ENCODE measurements at regions not wholly inside any gene's neighbourhood (a gene's known extent, or its start where the extent isn't known, plus 50 kb on each side); places are given as distances from the start of the nearest gene placed in this dataset.

GRCh38 chr2:877747-878146, 72.9 kb upstream of the SNTG2 start:
- H3K27ac ChIP-seq: no peak overlapping the region
- TF ChIP-seq, protein P1, sequence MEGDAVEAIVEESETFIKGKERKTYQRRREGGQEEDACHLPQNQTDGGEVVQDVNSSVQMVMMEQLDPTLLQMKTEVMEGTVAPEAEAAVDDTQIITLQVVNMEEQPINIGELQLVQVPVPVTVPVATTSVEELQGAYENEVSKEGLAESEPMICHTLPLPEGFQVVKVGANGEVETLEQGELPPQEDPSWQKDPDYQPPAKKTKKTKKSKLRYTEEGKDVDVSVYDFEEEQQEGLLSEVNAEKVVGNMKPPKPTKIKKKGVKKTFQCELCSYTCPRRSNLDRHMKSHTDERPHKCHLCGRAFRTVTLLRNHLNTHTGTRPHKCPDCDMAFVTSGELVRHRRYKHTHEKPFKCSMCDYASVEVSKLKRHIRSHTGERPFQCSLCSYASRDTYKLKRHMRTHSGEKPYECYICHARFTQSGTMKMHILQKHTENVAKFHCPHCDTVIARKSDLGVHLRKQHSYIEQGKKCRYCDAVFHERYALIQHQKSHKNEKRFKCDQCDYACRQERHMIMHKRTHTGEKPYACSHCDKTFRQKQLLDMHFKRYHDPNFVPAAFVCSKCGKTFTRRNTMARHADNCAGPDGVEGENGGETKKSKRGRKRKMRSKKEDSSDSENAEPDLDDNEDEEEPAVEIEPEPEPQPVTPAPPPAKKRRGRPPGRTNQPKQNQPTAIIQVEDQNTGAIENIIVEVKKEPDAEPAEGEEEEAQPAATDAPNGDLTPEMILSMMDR (IDR thresholded peaks at IDR 0.05): no peak
- TF ChIP-seq ZFX (IDR thresholded peaks at IDR 0.05; ENCODE audit: borderline replicate concordance): no peak

GRCh38 chr2:875687-876615, 74.7 kb upstream of the SNTG2 start:
- no peak for TF ChIP-seq ZFX (IDR thresholded peaks at IDR 0.05; ENCODE audit: borderline replicate concordance)
- TF ChIP-seq, protein P1 (IDR thresholded peaks at IDR 0.05): no peak
- no peak overlapping the region for H3K27ac ChIP-seq

- no peak overlapping the region for H3K27ac ChIP-seq
- TF ChIP-seq, protein P1 (IDR thresholded peaks at IDR 0.05): no peak
- TF ChIP-seq ZFX (IDR thresholded peaks at IDR 0.05; ENCODE audit: borderline replicate concordance): no peak
These were observed 76.7 kb upstream of the SNTG2 start for GRCh38 chr2:873651-874580.

DNA sequence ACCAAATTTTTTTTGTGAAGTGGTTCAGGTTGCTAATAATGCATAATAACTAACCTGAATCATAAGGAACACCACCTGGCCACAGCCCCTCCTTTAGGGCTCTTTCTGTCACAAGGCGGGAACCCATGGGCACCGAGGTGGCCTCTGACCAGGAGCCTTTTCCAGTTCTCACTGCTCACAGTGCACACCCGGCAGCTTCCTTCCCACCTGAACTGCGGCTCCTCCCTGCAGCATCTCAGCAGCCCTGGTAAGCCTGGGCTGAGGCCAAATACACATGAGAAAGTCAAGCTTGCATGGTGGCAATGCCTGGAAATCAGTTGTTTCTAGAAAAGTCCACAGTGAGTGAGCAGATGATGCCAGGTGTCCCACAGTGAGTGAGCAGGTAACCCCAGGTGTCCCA, 77.6 kb upstream of the SNTG2 start:
- no peak overlapping the region for H3K27ac ChIP-seq
- no peak for TF ChIP-seq ZFX (IDR thresholded peaks at IDR 0.05; ENCODE audit: borderline replicate concordance)
- TF ChIP-seq, protein P1 (IDR thresholded peaks at IDR 0.05): no peak

DNA sequence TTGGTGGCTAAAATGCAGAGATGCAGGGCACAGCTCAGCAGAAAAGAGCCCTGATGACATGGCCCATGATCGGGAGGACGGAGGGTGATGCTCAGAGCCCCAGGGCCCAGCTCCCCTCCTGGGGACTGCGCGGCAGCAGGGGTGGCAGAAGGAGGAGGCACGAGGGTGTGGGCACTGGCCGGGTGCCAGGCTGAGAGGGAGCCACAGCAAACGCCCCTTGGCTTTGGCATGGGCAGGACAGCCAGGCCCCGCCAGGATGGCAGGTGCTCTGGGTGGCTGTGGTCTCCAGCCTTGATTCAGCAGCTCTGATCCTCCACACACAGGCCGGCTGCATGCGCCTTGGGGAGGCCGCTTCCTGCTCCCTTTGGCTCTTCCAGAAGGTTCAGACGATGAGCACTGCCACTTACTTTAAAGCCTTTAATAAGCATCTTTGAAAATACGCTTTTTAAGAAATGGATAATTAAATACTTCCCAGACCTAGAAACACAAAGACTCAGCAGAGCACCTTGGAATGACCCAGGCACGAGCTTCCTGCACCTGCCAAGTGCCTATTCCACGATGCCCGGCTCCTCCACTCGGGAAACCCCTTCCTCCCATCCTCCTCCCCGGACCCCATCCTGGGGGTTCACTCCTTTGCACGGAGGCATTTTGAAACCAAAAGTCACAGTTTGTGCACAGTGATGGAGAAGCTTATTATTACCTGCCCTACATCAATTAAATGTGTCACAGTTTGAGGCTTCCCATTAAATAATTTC, 78.5 kb upstream of the SNTG2 start:
- H3K27ac ChIP-seq: no peak overlapping the region
- TF ChIP-seq, protein P1 (IDR thresholded peaks at IDR 0.05): no peak
- TF ChIP-seq ZFX (IDR thresholded peaks at IDR 0.05; ENCODE audit: borderline replicate concordance): no peak

DNA sequence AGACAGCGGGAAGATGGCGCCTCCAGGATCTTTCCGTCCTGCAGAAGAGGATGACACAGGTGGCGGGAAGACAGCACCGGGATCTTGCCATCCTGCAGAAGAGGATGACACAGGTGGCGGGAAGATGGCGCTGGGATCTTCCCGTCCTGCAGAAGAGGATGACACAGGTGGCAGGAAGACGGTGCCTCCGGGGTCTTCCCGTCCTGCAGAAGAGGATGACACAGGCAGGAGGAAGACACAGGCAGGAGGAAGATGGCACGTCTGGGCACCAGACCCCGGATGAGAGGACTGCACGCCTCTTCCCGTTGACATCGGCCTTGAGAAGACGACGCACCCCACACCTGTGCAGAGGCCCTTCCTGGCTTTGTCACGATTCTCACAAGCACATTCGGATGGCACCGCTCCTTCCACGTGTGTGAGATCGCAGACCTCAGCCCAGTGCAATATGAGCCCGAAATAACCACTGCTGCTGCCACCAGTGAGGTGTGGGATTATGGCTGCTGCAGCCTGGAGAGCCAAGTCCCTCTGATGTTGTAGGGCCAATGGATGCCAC, 79.4 kb upstream of the SNTG2 start:
- no peak overlapping the region for H3K27ac ChIP-seq
- no peak for TF ChIP-seq ZFX (IDR thresholded peaks at IDR 0.05; ENCODE audit: borderline replicate concordance)

- TF ChIP-seq ZFX (IDR thresholded peaks at IDR 0.05; ENCODE audit: borderline replicate concordance): no peak
- TF ChIP-seq, protein P1 (IDR thresholded peaks at IDR 0.05): no peak
- H3K27ac ChIP-seq: no peak overlapping the region
These were observed 80.2 kb upstream of the SNTG2 start for GRCh38 chr2:870426-870825.

Data from 22Rv1 (cell line).